Kidney capillary endothelial cell (primary cell): ENCODE measurements at regions not wholly inside any gene's neighbourhood (a gene's known extent, or its start where the extent isn't known, plus 50 kb on each side); places are given as distances from the start of the nearest gene placed in this dataset.

Experiments used
- DNase-seq: peaks from one replicate; pipeline ENCODE4 v3.0.0-alpha.2; 2018; ENCODE audit warnings: low spot score

DNA sequence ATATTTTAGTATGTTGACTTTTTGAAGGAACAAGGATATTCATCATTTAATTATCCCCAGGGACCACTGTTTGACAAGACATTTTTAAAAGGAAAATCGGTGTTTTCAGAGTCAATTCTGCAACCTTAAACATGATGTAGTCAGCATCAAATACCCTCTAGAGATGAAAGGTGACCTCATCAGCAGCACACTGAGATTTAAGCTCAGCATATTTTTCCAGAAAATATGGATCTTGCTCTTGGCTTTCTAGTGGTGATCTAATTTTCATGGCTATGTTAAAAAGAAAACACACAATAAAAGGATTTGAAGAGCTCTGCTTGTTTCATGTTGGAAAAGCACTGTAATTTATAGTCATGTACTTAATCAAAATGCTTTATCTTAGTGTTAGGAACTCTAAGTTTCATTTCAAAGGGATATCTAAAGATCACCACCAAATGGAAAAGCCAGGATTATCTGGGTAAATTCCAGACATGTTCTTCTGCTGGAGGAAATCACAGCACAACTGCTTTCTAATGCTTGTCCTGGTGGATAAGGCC lies 487.2 kb downstream of the ENC1 start:
- DNase-seq: no peak

DNA sequence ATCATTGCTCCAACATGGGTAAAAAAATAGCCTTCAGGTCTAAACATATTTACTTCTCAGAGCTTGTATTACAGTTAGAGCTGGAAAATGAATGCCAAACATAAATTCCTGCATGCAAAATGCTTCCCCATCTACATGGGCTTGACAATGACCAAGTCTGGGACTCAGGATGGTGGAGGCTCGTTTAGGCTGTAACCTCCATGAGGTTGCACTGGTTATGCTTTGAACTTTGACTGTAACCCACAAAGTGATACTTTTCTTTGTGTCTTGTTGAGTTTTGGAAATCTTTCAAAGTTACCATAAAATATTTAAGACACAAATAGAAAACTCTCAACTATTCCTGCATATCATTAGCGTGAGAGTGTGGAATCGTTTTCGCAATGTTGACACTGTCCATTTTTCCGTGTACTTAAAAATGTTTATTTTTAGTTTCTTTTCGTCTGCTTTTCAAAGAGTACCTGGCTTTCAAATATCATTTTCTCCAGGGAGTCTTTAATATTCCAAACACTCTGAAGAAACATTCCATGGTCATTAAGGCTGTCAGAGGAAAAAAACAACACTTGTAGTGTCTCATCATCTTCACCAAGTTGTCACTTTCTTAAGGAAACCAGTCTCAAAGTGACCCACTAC lies 487.8 kb downstream of the ENC1 start:
- no peak for DNase-seq

- no peak for DNase-seq
Observed at GRCh38 chr5:74152136-74152535, 488.4 kb downstream of the ENC1 start.

- DNase-seq: peak; percentile 10
Observed at GRCh38 chr5:74149395-74149794, 491.1 kb downstream of the ENC1 start.

DNA sequence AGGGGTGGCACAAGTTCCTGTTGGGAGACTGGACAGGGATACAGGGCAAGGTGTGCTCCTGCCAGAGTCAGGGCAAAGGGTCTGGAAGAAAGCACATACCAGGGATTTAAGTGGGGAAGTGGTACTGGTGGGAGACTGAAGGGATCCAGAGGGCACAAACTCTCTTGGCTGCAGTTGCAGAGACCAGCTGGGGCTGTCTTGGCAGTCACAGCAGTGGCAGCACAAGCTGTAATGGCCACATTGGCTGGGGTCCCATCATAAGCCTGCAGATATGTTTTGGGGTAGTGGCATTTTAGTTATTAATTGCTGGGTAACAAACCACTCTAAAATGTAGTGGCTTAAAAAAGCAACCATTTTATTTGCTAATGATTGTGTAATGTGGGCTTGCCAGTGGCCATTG lies 492.2 kb downstream of the ENC1 start:
- DNase-seq: no peak

DNA sequence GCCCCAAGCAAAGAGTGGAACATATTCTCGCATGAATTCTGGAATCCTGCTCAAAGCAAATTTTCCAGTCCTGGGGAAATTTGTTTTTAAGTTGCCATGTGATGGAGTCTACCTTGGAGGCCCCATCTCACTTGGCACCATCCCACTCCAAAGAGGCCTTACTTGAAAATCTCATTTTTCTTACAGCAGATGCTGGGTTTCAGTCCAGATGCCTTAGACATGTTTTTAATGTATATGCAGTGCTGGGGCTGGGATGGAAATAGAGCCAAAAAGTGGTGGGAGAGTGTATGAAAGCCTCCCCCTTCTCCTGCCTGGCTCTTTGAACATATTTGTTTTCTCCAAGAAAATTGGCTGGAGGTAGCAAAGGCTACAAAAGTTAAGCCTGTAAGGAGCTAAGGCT lies 493.7 kb downstream of the ENC1 start:
- DNase-seq: no peak

- DNase-seq: no peak
Observed at GRCh38 chr5:74145951-74146350, 494.6 kb downstream of the ENC1 start.

- DNase-seq: no peak
Observed at GRCh38 chr5:74143721-74144330, 496.7 kb downstream of the ENC1 start.

DNA sequence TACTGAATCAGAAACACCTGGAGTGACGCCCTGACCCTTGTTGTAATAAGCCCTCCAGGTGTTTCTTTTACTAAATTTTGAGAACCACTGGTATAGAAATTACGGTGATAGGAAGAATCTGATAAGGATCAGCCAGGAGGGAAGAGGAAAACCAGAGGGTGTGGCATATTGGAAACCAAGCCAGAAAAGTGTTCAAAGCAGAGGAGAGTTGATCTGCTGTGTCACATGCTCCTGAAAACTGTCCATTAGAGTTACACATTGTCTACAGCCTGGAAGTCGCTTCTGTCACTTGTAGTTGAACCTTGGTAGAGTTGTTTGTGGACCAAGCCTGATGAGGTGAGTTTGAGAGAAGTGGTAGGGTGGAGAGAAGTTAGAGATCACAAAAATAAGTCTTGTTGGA lies 497.4 kb downstream of the ENC1 start:
- no peak for DNase-seq

DNA sequence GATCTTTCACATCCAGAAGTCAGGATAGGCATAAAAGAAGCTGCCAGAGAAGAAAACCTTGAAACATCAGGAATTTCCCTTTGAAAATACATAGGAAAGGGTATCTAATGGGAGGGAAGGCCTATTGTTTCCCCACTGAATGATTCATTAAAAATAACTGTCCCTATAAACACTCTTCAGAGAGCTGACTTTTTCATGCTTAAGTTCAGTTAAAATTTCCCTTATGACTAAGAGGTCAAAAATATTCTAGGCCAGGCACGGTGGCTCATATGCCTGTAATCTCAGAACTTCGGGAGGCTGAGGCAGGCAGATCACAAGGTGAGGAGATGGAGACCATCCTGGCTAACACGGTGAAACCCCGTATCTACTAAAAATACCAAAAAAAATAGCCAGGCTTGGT lies 499.5 kb downstream of the ENC1 start:
- peak; percentile 52 for DNase-seq

- DNase-seq: no peak
Observed at GRCh38 chr5:74140409-74140808, 500.1 kb downstream of the ENC1 start.

DNA sequence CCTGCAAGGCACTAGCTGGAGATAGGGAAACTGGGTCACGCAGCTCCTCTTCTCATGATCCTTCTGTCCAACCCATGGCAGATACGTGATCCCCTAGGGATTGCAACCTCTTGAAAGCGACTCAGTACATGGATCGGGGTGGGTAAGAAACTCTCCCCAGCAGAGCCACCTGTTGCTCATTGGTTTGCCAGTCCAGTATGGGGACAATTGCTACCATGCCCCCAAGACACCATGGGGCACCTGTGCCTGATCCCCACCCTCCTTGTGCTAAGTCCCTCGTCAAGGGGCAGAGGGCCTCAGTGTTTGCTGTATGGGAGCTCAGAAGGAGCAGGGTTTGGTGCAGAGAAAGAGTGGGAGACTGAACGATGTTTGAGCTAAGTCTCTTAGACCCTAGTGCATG lies 500.9 kb downstream of the ENC1 start:
- DNase-seq: no peak

DNA sequence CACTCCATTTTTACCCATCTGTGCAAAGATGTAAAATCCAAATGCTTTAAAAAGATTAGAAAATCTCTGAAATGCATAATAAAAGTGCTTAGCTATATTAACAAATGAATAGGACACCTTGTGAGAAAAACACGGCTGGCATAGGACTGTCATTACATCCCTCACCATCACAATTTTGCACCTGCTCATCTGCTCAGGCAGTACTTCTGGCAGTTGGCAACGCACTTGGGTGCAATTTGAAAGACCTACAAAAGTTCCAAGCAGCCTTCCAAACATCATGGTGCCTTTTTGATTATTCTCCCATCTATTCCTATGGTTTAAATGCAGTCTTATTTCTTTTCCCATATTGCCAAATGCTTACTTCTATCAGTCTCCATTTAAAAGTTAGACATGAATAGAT lies 501.8 kb downstream of the ENC1 start:
- no peak for DNase-seq

GRCh38 chr5:74136276-74136825 lies 504.2 kb downstream of the ENC1 start:
- DNase-seq: no peak

- no peak for DNase-seq
Observed at GRCh38 chr5:74135033-74135432, 505.5 kb downstream of the ENC1 start.

- DNase-seq: no peak
Observed at GRCh38 chr5:74132485-74132884, 506.5 kb downstream of the ARHGEF28 start.

DNA sequence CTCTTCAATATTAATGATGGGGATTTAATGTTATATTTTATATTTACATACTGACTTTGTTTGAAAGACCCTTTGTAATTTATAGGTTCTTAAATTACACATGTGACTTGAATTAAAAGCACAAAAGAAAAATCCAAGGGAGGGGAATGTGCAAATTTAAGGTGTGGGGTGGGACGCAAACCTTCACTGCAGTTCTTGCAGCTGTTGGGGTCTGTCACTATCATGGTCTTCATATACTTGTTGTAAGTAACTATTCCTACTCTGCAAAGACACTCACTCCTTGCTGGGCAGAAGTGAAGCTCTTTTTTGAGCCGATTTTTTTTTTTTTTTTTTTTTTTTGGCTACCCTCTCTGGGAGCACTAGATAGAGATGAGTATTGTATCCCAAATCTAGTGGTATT lies 505.3 kb downstream of the ARHGEF28 start:
- DNase-seq: no peak

- DNase-seq: no peak
Observed at GRCh38 chr5:74130155-74130897, 504.3 kb downstream of the ARHGEF28 start.

DNA sequence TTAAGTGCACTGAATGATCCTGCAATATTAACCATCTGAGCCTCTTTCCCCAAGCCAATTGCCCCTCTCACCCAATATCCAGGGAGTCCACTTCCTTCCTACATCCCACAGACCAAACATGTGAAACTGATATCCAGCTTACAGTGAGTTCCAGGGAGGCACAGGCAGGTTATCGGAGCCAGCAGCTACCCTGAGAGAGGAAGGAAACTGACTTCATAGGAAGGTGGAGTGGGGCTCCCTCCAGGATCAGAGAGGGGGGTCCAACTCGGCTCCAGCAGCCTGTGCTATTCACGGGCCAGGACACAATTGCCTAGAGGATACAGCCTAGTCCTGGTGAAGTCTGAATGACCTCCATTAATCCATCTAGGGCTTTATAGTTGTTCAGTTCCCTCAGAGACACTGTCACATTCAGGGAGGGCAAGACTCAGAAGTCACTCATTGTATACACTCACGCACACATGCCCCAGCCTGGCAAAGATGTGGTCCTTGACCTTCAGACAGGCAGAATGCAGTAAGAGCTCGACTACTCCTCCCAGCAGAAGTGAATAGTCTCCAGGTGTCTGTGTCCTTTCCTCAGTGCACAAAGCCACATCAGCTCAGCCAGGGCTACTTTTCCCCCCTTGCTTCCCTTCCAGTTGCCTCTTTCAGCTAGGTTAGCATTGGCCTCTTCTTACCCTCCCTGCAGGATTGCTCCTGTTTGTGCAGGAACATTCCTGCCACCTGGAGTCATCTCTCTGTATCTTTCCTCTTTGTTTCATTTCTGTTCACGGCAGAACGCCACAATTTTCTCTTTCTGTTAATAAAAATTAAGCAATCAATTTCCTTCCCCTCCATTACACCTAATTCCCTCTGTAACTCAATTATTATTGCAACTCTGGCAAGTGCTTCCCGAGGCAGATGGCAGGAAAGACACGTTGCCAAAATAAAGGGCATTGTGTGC lies 501.7 kb downstream of the ARHGEF28 start:
- DNase-seq: peak; percentile 52

DNA sequence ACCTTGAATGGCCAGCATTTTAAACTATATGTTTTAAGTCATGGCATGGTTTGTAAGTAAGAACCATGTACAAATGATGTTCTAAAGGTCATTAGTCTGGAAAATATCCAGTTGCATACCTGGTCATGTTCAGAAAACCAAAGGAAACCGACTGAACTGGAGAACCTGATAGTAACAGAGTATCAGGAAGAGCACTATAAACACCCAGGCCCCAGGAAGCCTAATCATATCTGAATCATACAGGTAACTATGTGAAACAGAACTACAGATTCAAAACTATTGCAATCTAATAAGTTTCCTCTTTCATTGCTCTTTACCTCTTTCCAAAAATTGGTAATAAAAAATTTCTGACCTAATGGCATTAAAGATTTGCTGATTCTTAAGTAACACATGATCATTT lies 500.3 kb downstream of the ARHGEF28 start:
- DNase-seq: no peak

- DNase-seq: no peak
Observed at GRCh38 chr5:74124826-74125225, 498.8 kb downstream of the ARHGEF28 start.

- DNase-seq: no peak
Observed at GRCh38 chr5:74123929-74124328, 497.9 kb downstream of the ARHGEF28 start.
